Fibroblast of peridontal ligament (primary cell): ENCODE measurements at regions not wholly inside any gene's neighbourhood (a gene's known extent, or its start where the extent isn't known, plus 50 kb on each side); places are given as distances from the start of the nearest gene placed in this dataset.

Experiments
- DNase-seq: peaks from one replicate; pipeline ENCODE4 v3.0.0-alpha.2; 2010; ENCODE audit errors: extremely low read depth

DNA sequence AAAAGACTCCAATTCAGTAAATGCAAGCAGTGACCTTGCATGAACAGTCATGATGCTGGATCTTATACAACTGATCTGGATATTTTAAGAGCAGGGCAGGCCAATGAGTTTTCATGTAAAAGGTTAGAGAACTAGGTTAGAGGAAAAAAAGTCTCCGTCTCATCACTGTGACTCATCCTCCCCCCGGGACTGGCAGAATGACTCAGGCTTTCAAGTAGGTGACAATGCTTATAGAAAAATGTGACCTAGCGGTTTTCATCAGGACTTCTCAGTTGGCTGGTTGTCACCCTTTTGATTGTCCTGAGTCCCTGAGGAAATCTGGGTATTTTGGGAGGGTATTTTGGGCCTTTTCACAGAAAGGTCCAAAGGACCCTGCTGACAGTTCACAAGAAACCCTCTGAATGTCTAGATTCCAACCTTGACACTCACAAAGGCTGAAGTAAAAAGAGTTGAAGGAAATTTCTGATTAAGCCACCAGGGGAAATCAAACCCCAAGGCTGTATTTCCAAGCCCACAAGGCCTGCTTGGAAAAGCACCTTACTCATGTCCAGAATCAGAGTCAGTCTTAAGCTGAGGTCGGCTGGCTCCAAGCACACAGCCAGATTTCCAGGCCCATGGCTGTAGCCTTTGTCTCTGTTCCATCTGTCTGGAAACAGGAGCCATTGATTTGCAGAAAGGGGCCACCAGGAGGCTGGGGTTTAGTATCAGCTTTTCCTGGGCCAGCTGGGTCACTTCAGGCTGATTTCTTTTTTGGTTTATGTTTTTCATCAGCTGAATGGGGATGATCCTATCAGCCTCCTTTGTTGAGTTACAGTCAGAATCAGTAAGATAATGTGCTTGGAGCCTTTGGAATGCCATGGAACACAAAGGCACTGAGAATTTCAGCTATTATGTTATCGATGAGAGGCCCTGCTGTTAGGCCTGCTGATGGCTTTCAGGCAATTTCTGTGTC lies 226.4 kb upstream of the HABP2 start:
- DNase-seq, result peak; percentile 63

DNA sequence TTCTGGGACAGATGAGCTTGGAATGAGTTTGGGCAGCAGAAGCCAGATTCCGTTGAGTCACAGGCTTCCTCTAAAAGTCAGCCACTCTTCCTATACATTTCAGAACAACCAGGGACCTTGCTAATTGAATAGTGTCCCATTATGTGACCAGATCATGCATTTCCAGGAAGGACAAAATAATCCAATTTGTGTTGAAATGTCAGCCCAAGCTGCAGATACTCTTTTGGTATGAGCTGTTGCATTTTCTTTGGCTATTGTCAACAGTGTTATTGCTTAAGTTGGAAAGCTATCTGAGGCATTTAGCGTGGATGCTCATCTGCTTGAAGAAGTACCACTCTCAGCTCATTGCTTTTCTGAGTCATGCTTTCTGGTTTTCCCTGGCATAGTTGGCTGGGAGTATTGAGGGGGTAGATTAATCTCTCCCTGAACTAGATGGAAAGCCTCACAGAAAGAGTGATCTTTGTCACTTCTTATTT lies 223.7 kb upstream of the HABP2 start:
- peak; percentile 80 for DNase-seq

GRCh38 chr10:113331961-113332360 lies 220.9 kb upstream of the HABP2 start:
- no peak for DNase-seq

- DNase-seq, result no peak
Measured at GRCh38 chr10:113333313-113333712, 219.5 kb upstream of the HABP2 start.

- DNase-seq, result peak; percentile 50
Measured at GRCh38 chr10:113335592-113335991, 217.3 kb upstream of the HABP2 start.

DNA sequence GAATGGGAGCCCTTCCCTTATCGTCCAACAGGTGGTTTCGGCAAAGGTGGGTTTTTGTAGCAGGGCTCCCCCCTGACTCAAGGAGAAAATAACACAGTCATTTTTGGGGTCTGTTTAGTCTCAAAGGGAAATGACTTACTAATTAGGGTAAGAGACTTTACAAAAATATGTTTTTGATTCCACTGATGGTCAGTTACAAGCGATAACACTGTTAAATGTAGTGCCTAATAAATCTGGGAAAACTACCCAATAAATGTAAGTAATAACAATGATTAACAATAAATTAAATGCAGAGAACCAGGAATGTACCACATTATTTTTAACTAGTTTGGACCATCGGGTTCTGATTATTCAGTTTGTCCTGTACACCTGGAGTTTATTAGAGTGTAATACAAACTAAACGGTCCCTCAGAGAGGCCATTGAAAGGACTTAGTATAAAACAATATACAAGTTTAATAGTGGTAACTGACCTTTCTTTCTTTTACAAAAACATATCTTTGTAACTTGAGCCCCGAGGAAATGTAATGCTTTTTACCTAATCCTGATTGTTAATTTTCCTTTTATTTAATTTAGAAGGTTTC lies 216.2 kb upstream of the HABP2 start:
- no peak for DNase-seq

GRCh38 chr10:113337142-113337541 lies 215.7 kb upstream of the HABP2 start:
- no peak for DNase-seq

GRCh38 chr10:113339121-113339520 lies 213.7 kb upstream of the HABP2 start:
- DNase-seq, result no peak

- no peak for DNase-seq
Measured at GRCh38 chr10:113340282-113340681, 212.6 kb upstream of the HABP2 start.

DNA sequence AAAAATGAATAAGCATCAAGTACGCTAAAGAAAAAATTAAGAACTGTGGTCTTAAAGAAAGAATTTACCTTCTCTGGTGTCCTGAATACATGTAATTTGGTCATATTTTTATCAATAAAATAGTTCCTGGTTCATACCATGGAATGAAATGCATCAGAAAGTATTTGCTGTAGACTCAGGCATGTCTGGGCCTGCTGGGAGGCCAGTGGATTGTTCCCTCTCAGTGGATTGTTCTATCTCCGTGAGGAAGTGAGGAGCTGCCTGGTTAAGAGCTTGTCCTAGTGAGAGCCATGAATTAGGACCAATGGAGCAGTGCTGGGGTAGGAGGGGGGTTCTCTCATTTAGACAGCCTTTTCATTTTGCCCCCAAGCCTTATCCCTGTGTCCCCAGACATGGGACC lies 211.7 kb upstream of the HABP2 start:
- DNase-seq, result no peak

- DNase-seq, result no peak
Measured at GRCh38 chr10:113345826-113346624, 206.8 kb upstream of the HABP2 start.

DNA sequence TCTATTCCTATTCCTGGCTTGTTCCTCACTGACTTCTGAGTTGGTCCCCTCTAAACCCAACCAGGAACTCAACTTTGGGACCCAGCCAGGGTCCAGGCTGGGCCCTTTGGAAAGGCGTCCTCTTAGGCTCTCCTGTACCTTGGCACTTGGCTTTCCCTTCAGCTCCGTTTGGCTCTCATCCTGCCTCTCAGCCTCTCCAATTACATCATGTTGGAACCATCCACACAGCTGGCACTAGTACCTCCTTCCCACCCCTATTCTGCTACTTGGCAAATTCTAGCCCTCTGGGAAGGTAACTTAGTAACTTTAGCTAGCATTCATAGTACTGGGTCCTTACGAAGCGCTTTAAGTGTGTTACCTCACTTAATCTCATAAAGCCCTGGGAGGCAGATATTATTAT lies 205.3 kb upstream of the HABP2 start:
- no peak for DNase-seq

DNA sequence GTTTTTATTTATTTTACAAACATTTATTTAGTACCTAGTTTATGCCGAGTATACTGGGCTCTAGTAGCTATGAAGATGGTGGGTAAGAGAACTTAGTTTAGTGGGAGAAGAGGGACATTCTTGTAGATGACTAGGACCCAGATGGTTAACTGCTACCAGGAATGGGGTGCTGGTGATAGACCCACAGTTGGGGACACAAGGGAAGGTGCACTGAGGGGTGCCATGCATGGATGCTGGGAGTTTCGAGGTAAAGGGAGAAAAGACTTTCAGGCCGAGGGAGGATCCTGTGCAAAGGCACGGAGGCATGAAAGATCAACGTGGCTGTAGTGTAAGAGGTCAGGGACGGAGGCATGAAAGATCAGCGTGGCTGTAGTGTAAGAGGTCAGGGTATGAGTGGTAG lies 204.2 kb upstream of the HABP2 start:
- DNase-seq, result no peak

- DNase-seq, result no peak
Measured at GRCh38 chr10:113350311-113351040, 202.4 kb upstream of the HABP2 start.

DNA sequence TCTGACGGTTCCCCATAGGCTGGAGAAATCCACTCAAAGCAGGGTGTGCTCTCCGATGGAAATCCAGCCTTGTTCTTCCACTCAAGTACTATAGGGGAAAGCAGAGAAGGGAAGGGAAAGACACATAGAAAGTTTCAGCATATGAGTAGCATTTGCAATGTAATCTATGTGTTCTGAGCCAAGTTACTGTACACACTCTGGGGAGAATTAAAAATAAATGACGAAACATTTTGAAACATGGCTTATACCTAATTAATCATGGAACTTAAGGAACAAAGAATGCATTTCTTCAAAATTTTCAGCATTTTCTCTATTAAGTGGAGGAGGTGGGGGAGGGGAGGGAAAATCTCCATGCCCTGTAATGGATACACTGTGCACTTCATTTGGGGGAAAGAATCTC lies 198.1 kb upstream of the HABP2 start:
- DNase-seq, result no peak

DNA sequence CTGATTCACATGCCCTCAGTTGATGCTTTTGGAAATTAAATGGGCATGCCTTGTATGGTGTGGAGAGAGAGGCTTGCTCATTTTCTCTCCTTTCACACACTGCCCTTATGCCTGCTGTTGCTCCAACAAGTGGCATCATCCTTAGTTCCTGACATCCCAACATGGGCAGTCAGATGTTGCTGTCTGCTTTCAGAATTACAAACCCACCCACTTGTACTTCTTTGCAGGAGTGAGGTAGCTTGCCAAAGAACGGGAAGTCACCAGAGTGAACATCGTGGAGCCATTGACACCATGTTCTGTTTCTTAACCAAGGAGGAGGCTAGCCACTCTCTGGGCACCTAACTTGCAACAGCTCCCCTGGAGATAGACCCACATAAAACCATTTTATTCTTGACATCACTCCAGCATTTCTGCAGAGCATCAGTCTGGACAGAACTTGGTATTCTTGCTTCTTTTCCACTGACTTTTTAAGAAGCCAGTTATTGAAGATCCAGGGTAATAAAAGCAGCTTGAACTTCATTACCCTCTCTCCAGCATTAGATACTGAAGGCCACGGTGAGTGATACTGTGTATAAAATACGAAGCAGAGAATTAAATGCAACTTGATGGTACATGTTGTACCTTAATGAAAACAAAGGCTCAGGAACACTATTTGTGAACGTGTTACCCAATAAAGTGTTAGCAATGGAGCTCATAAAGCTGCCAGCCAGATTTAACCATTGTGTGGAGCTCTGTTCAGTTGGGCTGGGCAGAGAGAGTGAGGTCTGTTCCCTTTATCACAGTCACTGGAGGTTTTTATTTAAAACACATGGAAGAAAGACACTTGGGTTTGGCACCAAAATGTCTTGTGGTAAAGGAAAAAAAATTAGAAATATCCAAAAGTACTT lies 195.8 kb upstream of the HABP2 start:
- peak; percentile 45 for DNase-seq

- DNase-seq, result no peak
Measured at GRCh38 chr10:113357681-113358300, 195.1 kb upstream of the HABP2 start.

GRCh38 chr10:113359655-113360054 lies 193.2 kb upstream of the HABP2 start:
- no peak for DNase-seq

- no peak for DNase-seq
Measured at GRCh38 chr10:113360870-113361269, 192.0 kb upstream of the HABP2 start.

- no peak for DNase-seq
Measured at GRCh38 chr10:113362645-113363091, 190.2 kb upstream of the HABP2 start.
